B cell (primary cell): ENCODE measurements at regions not wholly inside any gene's neighbourhood (a gene's known extent, or its start where the extent isn't known, plus 50 kb on each side); places are given as distances from the start of the nearest gene placed in this dataset.
"Not testable (repeated sequence)": the region's sequence is repeated elsewhere in the genome, so short reads cannot be mapped to it uniquely, and the experiment has no call there.

Experiments
- ATAC-seq: fragments of 200-7000 bp; cut with Tn5 transposase; one replicate; pipeline ENCODE4 v1.10.0; 2021; ENCODE audit warnings: low read depth, mild to moderate bottlenecking, moderate number of reproducible peaks, moderate library complexity
- CTCF ChIA-PET: fragments of 350-600 bp; sonication (Branson Sonifier 250); formaldehyde crosslinking; loops from one replicate; lab custom pipeline; 2021; ENCODE audit warnings: antibody characterized with exemption, inconsistent platforms; lab: Charles Lee
- POLR2A ChIA-PET: fragments of 350-600 bp; sonication (Branson Sonifier 250); formaldehyde crosslinking; loops from one replicate; lab custom pipeline; 2021; ENCODE audit warnings: antibody characterized with exemption; lab: Charles Lee
- DNase-seq: peaks from one replicate; pipeline ENCODE4 v3.0.0; 2013
- H2AFZ ChIP-seq: 2 replicates; pipeline ENCODE4 v1.6.1; 2012; ENCODE audit warnings: mild to moderate bottlenecking, low read depth, low read length; ENCODE audit not compliant: insufficient read depth, poor library complexity, severe bottlenecking
- H3K27ac ChIP-seq, 2 donors: 1 replicate in 1 of 2; 2 replicates in 1 of 2; pipeline ENCODE4 v1.5.1; 2012 to 2013; ENCODE audit warnings: low read length in 2 of 2, mild to moderate bottlenecking in 2 of 2, moderate library complexity in 1 of 2
- H3K27me3 ChIP-seq, 4 experiments: fragments of 200-600 bp in 1 of 4; sonication (generic) in 1 of 4; replicated peaks in 1 of 4; 1 replicate in 2 of 4; 2 replicates in 2 of 4; pipeline versions ENCODE4 v1.6.1 to v1.7.0; 2013 to 2016; ENCODE audit warnings: low read length in 3 of 4, mild to moderate bottlenecking in 2 of 4, mixed read lengths in 1 of 4, moderate library complexity in 1 of 4; ENCODE audit not compliant: insufficient read depth in 4 of 4, control insufficient read depth in 3 of 4; ENCODE audit errors: control extremely low read depth in 1 of 4
- H3K36me3 ChIP-seq, 2 experiments: replicated peaks in 1 of 2; 1 replicate in 1 of 2; 2 replicates in 1 of 2; pipeline versions ENCODE4 v1.6.1 to v1.7.1; 2013; ENCODE audit warnings: low read length in 1 of 2; ENCODE audit not compliant: insufficient read depth in 2 of 2, control insufficient read depth in 1 of 2; ENCODE audit errors: control extremely low read depth in 1 of 2, extremely low read depth in 1 of 2
- H3K4me1 ChIP-seq, 2 donors: fragments of 200-600 bp in 1 of 2; sonication (generic) in 1 of 2; 1 replicate in 1 of 2; 2 replicates in 1 of 2; pipeline versions ENCODE4 v1.5.1 to v1.6.1; 2013 to 2017; ENCODE audit warnings: low read length in 2 of 2; ENCODE audit not compliant: control insufficient read depth in 2 of 2, insufficient read depth in 2 of 2
- H3K4me2 ChIP-seq: replicated peaks from 2 replicates; pipeline ENCODE3; 2012; ENCODE audit warnings: mild to moderate bottlenecking, low read depth, low read length; ENCODE audit not compliant: poor library complexity, severe bottlenecking
- H3K4me3 ChIP-seq, 5 experiments: fragments of 200-600 bp in 1 of 5; sonication (generic) in 1 of 5; 1 replicate in 3 of 5; 2 replicates in 2 of 5; pipeline versions ENCODE4 v1.5.1 to v1.7.0; 2011 to 2016; ENCODE audit warnings: low read length in 4 of 5, mild to moderate bottlenecking in 4 of 5, low read depth in 2 of 5, control low read depth in 1 of 5, moderate library complexity in 1 of 5; ENCODE audit not compliant: insufficient read depth in 1 of 5; ENCODE audit errors: control extremely low read depth in 1 of 5, extremely low read depth in 1 of 5
- H3K79me2 ChIP-seq: fragments of 200-600 bp; sonication (generic); one replicate; pipeline ENCODE4 v1.6.0; 2016; ENCODE audit warnings: low read length; ENCODE audit not compliant: control insufficient read depth, insufficient read depth
- H3K9ac ChIP-seq: fragments of 200-600 bp; sonication (generic); 2 replicates; pipeline ENCODE4 v1.6.1; 2017; ENCODE audit warnings: mild to moderate bottlenecking, low read length, moderate library complexity
- H3K9me3 ChIP-seq, 3 donors: one replicate each; pipeline versions ENCODE4 v1.6.1 to v1.7.1; 2013; ENCODE audit warnings: low read length in 2 of 3; ENCODE audit not compliant: control insufficient read depth in 2 of 3, insufficient read depth in 1 of 3; ENCODE audit errors: control extremely low read depth in 1 of 3
- H4K20me1 ChIP-seq: 2 replicates; pipeline ENCODE4 v1.6.0; 2012; ENCODE audit warnings: mild to moderate bottlenecking, low read length; ENCODE audit not compliant: insufficient read depth, control insufficient read depth, poor library complexity, severe bottlenecking
- H3K27ac Mint-ChIP-seq: one replicate; pipeline ENCODE4 v1.8.0; 2021; ENCODE audit warnings: mixed read lengths
- H3K27me3 Mint-ChIP-seq: one replicate; pipeline ENCODE4 v1.8.0; 2021; ENCODE audit warnings: mixed read lengths
- H3K4me1 Mint-ChIP-seq: one replicate; pipeline ENCODE4 v1.8.0; 2021; ENCODE audit warnings: mixed read lengths
- H3K4me3 Mint-ChIP-seq: one replicate; pipeline ENCODE4 v1.8.0; 2021; ENCODE audit warnings: mixed read lengths
- H3K9me3 Mint-ChIP-seq: one replicate; pipeline ENCODE4 v1.8.0; 2022; ENCODE audit warnings: mixed read lengths; ENCODE audit not compliant: insufficient read depth
- CTCF ChIP-seq: fragments of 200-600 bp; IDR thresholded peaks from one replicate; pipeline ENCODE4 v1.8.0; 2022; ENCODE audit warnings: antibody characterized with exemption, mild to moderate bottlenecking
- EZH2 ChIP-seq: IDR thresholded peaks from 2 replicates; pipeline ENCODE4 v1.6.1; 2012; ENCODE audit warnings: borderline replicate concordance, low read depth, mild to moderate bottlenecking, moderate library complexity, low read length; ENCODE audit not compliant: insufficient read depth, poor library complexity, severe bottlenecking
- WGBS: methylation state at CpG from one replicate; pipeline ENCODE4 v1.1.5; 2013; ENCODE audit warnings: missing lambda C conversion rate; ENCODE audit not compliant: insufficient coverage; 5-methylcytosine and 5-hydroxymethylcytosine counted together
- intact Hi-C: fragments of 100-400 bp; cut with micrococcal nuclease; formaldehyde crosslinking; loops from one replicate; pipeline ENCODE4 v1.10.0; 2022

- H3K4me1 ChIP-seq = no peaks in the 10 kb centered on the region
- no peak overlapping the region for H2AFZ ChIP-seq
- WGBS = no CpG with 5 or more reads among the region's 1 CpG
- no peaks in the 10 kb centered on the region for H3K36me3 ChIP-seq
- no peaks in the 10 kb centered on the region for H3K4me1 Mint-ChIP-seq
- intact Hi-C loops = no loop called here
- ChIA-PET CTCF (no interaction called here), POLR2A (no interaction called here)
- no peaks in the 10 kb centered on the region for H3K27me3 Mint-ChIP-seq
- H3K27ac Mint-ChIP-seq = no peak overlapping the region
- no peak for ATAC-seq
- H3K9me3 ChIP-seq = no peaks in the 10 kb centered on the region
- no peaks in the 10 kb centered on the region for H3K27me3 ChIP-seq
- no peak overlapping the region for H3K27ac ChIP-seq
- H3K9ac ChIP-seq = no peak overlapping the region
- H3K9me3 Mint-ChIP-seq = peaks cover 3% of the 10 kb centered on the region
- no peak for TF ChIP-seq CTCF
- TF ChIP-seq EZH2 = no peak
- no peak overlapping the region for H3K4me3 Mint-ChIP-seq
- H3K79me2 ChIP-seq = no peaks in the 10 kb centered on the region
- H4K20me1 ChIP-seq = no peaks in the 10 kb centered on the region
- DNase-seq = no peak
- H3K4me3 ChIP-seq = no peak overlapping the region
- H3K4me2 ChIP-seq = no peak overlapping the region
Measured at GRCh38 chr3:171915275-171915674, 72.1 kb downstream of the TMEM212 start.

GRCh38 chr3:171916888-171917287, 73.7 kb downstream of the TMEM212 start:
- POLR2A ChIA-PET = no interaction called here

GRCh38 chr3:171922629-171923028, 79.5 kb downstream of the TMEM212 start:
- H3K27me3 Mint-ChIP-seq, H2AFZ ChIP-seq, ATAC-seq, CTCF ChIA-PET, H3K79me2 ChIP-seq, H3K27ac Mint-ChIP-seq, H4K20me1 ChIP-seq, H3K4me1 Mint-ChIP-seq, H3K9me3 ChIP-seq, H3K4me1 ChIP-seq, POLR2A ChIA-PET, H3K4me3 Mint-ChIP-seq, H3K9me3 Mint-ChIP-seq, H3K4me2 ChIP-seq, H3K9ac ChIP-seq, H3K27ac ChIP-seq, H3K4me3 ChIP-seq, intact Hi-C loops, H3K36me3 ChIP-seq, DNase-seq, H3K27me3 ChIP-seq: not testable (repeated sequence)
- no CpG with 5 or more reads among the region's 1 CpG for WGBS

More at GRCh38 chr3:171916888-171917287, 73.7 kb downstream of the TMEM212 start:
- ATAC-seq (no peak), DNase-seq (no peak)
- Mint-ChIP-seq H3K9me3 (peaks cover 5% of the 10 kb centered on the region), H3K27me3 (no peaks in the 10 kb centered on the region), H3K27ac (no peak overlapping the region), H3K4me3 (no peak overlapping the region), H3K4me1 (no peaks in the 10 kb centered on the region)
- WGBS = no CpG with 5 or more reads among the region's 3 CpGs
- Histone ChIP-seq H3K9ac (no peak overlapping the region), H3K4me1 (no peaks in the 10 kb centered on the region), H3K79me2 (no peaks in the 10 kb centered on the region), H3K4me3 (no peak overlapping the region), H2AFZ (no peak overlapping the region), H3K27me3 (no peaks in the 10 kb centered on the region), H3K9me3 (no peaks in the 10 kb centered on the region), H4K20me1 (no peaks in the 10 kb centered on the region), H3K4me2 (no peak overlapping the region), H3K36me3 (no peaks in the 10 kb centered on the region), H3K27ac (no peak overlapping the region)
- intact Hi-C loops = no loop called here
- TF ChIP-seq EZH2 = no peak
- TF ChIP-seq CTCF = no peak
- CTCF ChIA-PET = no interaction called here
